COLO668 (cell line): ENCODE measurements at regions not wholly inside any gene's neighbourhood (a gene's known extent, or its start where the extent isn't known, plus 50 kb on each side); places are given as distances from the start of the nearest gene placed in this dataset.

Source experiments
- DNase-seq: peaks from one replicate; lab custom pipeline; 2025; ENCODE audit not compliant: unreplicated experiment; lab: John Stamatoyannopoulos, UW

DNA sequence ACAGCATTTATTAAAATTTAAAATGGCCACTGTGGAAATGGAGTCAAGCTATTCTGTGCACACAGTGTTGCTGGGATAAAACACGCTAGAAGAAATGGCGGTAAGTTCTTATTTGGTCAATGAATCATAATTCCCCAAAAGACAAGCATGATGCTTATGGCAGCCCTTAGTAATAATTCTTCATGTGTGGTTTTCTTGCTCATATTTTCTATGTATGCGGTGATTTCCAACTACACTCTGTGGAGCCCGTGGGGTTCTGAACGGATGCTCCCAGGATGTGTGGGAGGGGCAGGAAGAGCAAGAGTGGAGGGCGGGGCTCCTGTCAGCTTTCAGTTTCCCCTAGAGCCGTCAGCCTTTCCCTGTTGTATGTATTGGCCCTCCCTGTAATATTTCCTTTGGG lies 91.7 kb upstream of the RMDN2 start:
- no peak for DNase-seq

DNA sequence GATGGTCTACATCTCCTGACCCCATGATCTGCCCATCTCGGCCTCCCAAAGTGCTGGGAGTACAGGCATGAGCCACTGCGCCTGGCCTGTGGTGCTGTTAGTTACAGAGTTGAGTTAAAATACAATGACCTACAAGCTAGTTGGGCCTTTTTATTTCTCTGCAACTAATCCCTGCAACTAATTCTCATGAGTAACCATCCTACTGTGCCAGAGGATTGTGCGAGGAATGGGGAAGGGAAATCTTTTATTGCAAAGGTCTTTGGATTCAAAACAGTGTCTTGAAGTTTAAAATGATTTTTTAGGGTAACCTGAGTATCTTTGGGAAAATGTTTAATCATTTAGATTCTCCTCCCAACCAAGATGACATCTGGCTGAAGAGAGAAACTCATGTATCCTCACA lies 88.8 kb upstream of the RMDN2 start:
- no peak for DNase-seq

- no peak for DNase-seq
Observed at GRCh38 chr2:37836711-37837110, 88.4 kb upstream of the RMDN2 start.

- DNase-seq = no peak
Observed at GRCh38 chr2:37837628-37838328, 87.3 kb upstream of the RMDN2 start.

GRCh38 chr2:37838541-37839167 lies 86.4 kb upstream of the RMDN2 start:
- DNase-seq = no peak

GRCh38 chr2:37839991-37840390 lies 85.1 kb upstream of the RMDN2 start:
- DNase-seq = peak; percentile 21

DNA sequence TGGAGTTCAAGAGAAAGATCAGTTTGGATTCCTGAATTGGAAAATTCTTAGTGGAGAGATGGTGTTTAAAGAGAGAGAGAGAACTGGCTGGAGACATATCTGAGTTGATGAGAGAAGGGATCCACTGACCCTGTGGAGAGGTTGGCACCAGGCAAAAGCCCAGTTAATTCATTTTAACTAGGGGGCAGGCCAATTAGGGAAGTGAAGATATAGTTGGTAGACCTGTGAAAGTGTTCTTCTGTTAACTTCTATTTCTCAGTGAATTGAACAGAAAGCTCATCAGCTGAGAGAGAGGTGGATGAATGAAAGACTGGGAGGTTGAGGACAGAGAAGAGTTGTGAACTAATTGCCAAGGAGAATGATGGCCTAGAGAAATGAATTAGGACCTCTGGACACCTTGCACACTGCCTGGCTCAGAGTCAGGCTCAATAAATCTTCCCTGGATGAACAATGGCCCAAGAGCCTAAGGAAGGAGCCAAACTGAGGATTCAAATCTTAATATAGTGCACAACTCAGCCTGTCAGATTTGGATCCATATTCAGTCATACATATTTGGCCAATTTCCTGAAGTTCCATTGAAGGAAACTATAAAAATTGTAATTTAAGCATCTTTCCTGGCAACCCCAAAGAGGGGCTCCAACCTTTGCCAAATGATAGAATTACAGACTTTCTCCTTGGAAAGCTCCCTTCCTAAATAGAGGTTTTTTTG lies 82.2 kb upstream of the RMDN2 start:
- no peak for DNase-seq

- DNase-seq = no peak
Observed at GRCh38 chr2:37843556-37843955, 81.5 kb upstream of the RMDN2 start.

GRCh38 chr2:37846207-37846606 lies 78.9 kb upstream of the RMDN2 start:
- no peak for DNase-seq

GRCh38 chr2:37847792-37848191 lies 77.3 kb upstream of the RMDN2 start:
- DNase-seq = no peak

GRCh38 chr2:37848451-37848850 lies 76.6 kb upstream of the RMDN2 start:
- no peak for DNase-seq

DNA sequence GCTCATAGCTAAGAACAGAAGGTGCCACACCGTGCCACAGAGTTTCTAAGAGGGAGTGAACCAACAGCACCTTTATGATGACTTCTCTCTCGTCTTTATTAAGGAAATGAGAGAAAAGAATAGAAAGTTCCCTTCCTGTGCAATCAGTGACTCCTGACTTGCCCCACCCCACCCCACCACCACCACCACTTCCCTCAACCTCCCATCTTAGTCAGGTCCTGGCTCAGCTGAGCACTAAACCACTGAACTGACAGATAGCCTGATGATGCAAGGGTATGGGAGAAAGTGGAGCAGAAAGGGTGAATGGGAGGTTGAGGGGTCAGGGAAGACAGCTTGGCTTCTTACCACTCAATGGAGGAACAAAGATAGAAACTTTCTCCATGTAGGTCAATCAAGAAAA lies 75.2 kb upstream of the RMDN2 start:
- DNase-seq = no peak

GRCh38 chr2:37851428-37851827 lies 73.7 kb upstream of the RMDN2 start:
- no peak for DNase-seq

- DNase-seq = no peak
Observed at GRCh38 chr2:37851828-37852584, 73.1 kb upstream of the RMDN2 start.

- no peak for DNase-seq
Observed at GRCh38 chr2:37852585-37853014, 72.5 kb upstream of the RMDN2 start.

- DNase-seq = no peak
Observed at GRCh38 chr2:37854676-37855282, 70.3 kb upstream of the RMDN2 start.

- no peak for DNase-seq
Observed at GRCh38 chr2:37855283-37856041, 69.6 kb upstream of the RMDN2 start.

GRCh38 chr2:37856101-37856751 lies 68.9 kb upstream of the RMDN2 start:
- no peak for DNase-seq

DNA sequence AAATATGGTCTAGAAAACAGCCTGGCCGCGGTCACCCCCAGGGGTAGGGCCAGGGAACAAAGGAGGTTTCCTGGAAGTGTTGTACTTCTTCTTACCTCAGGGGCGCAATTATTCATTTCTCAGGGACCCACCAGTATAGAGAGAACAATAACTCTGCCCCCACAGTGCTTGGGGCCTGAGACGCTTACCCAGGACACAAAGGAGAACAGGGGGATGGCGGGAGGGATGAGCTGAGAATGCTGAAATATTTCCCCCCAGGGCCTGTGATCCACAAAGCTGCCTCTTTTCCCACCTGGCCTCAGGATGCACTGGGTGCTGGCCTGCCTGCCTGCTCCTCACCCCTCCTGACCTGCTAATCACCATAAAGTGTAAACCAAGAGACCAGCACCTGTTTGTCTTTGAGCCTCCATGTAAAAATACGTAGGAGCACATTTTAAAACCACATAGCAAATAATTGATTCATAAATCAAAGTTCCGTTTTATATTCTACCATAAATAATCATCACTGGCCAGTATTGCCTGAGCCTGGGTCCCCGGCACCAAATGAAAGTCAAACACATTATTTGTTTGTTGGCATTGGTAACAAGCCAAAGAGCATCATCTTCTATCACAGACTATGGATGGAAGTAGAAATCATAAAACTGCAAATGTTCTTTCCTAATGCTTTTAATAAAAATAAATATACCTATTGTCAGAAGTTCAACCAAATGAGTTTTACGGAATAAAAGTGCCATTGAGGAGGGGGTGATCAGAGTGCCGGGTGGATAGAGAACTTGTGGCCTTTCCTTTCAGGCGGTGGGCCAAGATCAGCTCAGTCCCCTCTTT lies 67.3 kb upstream of the RMDN2 start:
- DNase-seq = no peak
